Aorta (tissue), 5 donors: ENCODE measurements at regions not wholly inside any gene's neighbourhood (a gene's known extent, or its start where the extent isn't known, plus 50 kb on each side); places are given as distances from the start of the nearest gene placed in this dataset.

Experiments
- ATAC-seq: fragments of 200-7000 bp; cut with Tn5 transposase; one replicate; pipeline ENCODE4 v1.9.1; 2022; ENCODE audit warnings: moderate library complexity; ENCODE audit not compliant: low FRiP score
- DNase-seq, 2 donors: peaks; one replicate each; pipeline ENCODE4 v3.0.0-alpha.2; 2020
- H3K27ac ChIP-seq, 2 donors: one replicate each; pipeline ENCODE4 v1.5.1; 2013; ENCODE audit warnings: low read length in 2 of 2, mild to moderate bottlenecking in 2 of 2, moderate library complexity in 2 of 2, control low read depth in 1 of 2, inconsistent platforms in 1 of 2, low read depth in 1 of 2
- H3K27me3 ChIP-seq, 2 donors: one replicate each; pipeline ENCODE4 v1.6.1; 2013; ENCODE audit warnings: control low read depth in 1 of 2, low read length in 1 of 2, mild to moderate bottlenecking in 1 of 2, moderate library complexity in 1 of 2; ENCODE audit not compliant: insufficient read depth in 2 of 2, control insufficient read depth in 1 of 2
- H3K36me3 ChIP-seq, 2 donors: one replicate each; pipeline ENCODE4 v1.6.1; 2013; ENCODE audit warnings: control low read depth in 1 of 2, low read length in 1 of 2, mild to moderate bottlenecking in 1 of 2; ENCODE audit not compliant: insufficient read depth in 2 of 2, control insufficient read depth in 1 of 2
- H3K4me1 ChIP-seq, 2 donors: one replicate each; pipeline ENCODE4 v1.6.1; 2013; ENCODE audit warnings: low read length in 2 of 2, control low read depth in 1 of 2, mild to moderate bottlenecking in 1 of 2, moderate library complexity in 1 of 2; ENCODE audit not compliant: insufficient read depth in 2 of 2, control insufficient read depth in 1 of 2
- H3K4me3 ChIP-seq, 2 donors: one replicate each; pipeline ENCODE4 v1.5.1; 2013; ENCODE audit warnings: low read length in 2 of 2, control low read depth in 1 of 2, mild to moderate bottlenecking in 1 of 2
- H3K9me3 ChIP-seq: one replicate; pipeline ENCODE4 v1.6.1; 2013; ENCODE audit warnings: mild to moderate bottlenecking, low read length; ENCODE audit not compliant: control insufficient read depth
- WGBS, 2 donors: extraction: QIAGEN DNeasy Blood & Tissue Kit; methylation state at CpG; one replicate each; pipeline ENCODE4 v1.1.7; 2013; 5-methylcytosine and 5-hydroxymethylcytosine counted together
- intact Hi-C, 2 donors: fragments of 100-400 bp; cut with DNase I; formaldehyde crosslinking; loops; one replicate each; pipeline versions ENCODE4 v1.14.2 to v1.15.0; 2022
- donor health status: healthy with polysubstance abuse.
- donor health status: Bipolar disorder and iron deficiency.
- donor health status: DM: no; HTN: no; CAD: no.
- donor health status: DM: no; HTN: no; CAD: no.
- donor health status: DM: yes; HTN: yes; CAD: no.

DNA sequence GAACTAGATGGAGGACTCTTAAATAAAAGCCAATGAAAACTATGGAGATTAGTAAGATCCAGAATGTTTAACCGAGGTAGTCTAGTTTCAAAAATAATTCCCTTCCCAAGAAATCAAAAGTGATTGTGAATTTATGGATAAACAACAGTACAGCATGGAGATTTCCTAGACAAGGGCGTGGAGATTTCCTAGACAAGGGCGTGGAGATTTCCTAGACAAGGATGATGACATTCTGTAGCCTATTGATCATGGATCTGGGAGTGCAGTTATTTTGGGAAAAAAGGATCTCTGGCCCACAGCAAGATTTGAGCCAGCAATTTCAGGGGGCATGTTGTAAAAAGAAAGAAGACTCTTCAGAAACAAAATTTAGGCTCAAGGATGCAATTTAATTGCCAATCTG is 175.3 kb downstream of the RAP2B start:
- intact Hi-C loops = no loop called here
- ATAC-seq (no peak), DNase-seq (no peak)

DNA sequence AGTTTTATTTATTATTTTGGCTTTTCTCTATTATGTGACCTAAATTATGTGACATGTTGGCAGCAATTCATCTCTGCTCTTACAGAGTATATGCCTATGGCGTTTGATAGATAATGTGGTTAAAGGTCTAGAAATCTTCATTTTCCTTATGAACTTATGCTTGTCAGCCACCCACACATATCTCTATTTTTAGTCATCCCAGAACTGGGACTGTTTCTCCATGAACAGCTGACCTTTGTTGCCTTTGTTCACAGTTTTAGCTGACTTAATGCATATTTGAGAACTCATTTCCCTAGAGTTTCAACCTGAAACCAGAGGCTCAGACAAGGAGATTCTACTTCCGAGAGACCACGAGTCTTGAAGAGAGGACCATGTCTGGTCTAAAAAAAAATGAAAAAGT is 176.5 kb downstream of the RAP2B start:
- no peaks in the 10 kb centered on the region for H3K9me3 ChIP-seq
- ATAC-seq (no peak), DNase-seq (no peak)
- no peak overlapping the region for H3K4me3 ChIP-seq
- no peaks in the 10 kb centered on the region for H3K27me3 ChIP-seq
- no peaks in the 10 kb centered on the region for H3K36me3 ChIP-seq
- no peak overlapping the region for H3K27ac ChIP-seq
- WGBS, 2 donors = 14 to 15% methylated on average over 3 of the region's 3 CpGs
- H3K4me1 ChIP-seq = no peaks in the 10 kb centered on the region
- intact Hi-C loops = no loop called here

More for the DNA sequence above, 175.3 kb downstream of the RAP2B start:
- WGBS, 2 donors = 68 to 86% methylated on average over 3 of the region's 3 CpGs
- no peaks in the 10 kb centered on the region for H3K36me3 ChIP-seq
- H3K4me1 ChIP-seq = no peaks in the 10 kb centered on the region
- H3K4me3 ChIP-seq = no peak overlapping the region
- H3K9me3 ChIP-seq = no peaks in the 10 kb centered on the region
- H3K27me3 ChIP-seq = no peaks in the 10 kb centered on the region
- no peak overlapping the region for H3K27ac ChIP-seq

DNA sequence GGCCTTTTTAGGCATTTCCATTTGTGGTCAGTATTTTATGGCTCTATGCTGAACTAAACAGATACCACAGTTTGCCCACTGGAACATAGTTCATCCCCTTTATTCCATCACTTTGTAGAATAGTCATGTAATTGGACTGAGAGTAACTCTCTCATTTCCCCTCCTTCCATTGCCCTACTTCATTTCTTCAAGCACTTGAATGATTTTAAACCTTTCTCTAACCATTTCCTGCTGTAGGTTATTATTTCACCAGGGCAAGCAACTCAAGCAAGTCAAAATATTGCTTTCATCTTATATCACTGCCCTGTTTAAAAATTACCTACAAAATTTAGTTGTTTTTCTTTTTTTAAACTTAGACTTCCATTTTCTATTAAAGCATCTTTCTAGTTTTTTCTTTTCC is 177.0 kb downstream of the RAP2B start:
- H3K4me3 ChIP-seq = no peak overlapping the region
- H3K9me3 ChIP-seq = no peaks in the 10 kb centered on the region
- intact Hi-C loops = no loop called here
- no peak for DNase-seq
- ATAC-seq = no peak
- no peaks in the 10 kb centered on the region for H3K27me3 ChIP-seq
- no peaks in the 10 kb centered on the region for H3K36me3 ChIP-seq
- H3K27ac ChIP-seq = no peak overlapping the region
- no peaks in the 10 kb centered on the region for H3K4me1 ChIP-seq

DNA sequence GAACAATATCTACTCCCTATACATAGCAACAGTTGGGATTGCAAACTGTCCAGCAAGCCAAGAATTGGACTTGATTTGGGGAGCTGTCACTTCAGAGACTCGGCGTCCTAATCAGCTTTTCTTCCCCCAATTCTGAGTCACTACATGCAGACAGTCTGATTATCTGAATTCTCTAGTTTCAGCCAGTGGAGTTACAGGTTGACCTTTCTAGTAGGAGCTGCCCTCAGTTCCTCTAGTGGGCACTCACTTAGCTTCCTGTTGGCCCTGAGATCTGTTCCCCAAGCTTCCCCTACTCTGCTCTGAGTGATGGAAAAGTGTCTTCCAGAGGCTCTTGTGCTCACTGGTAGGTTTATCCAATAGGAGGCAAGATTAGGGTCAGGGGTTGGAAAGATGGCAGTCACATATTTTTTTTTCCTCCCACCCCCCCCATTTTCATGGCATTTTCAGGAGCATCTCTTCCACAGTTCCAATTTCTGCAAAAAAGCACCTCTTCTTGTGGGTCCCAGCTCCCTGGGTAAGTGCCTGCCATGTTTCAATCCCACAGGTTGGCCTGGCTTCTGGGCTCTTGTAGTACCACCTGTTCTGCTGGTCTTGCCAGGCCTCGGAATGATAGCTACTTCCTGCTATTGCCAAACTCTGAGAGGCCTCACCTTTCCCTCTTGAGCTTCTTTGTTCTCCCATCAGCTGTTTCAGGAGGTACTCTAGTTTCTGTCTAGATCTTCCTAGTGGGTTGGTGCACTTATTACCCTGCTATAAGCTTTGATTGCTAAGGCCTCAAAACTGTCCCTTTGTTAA is 182.2 kb downstream of the RAP2B start:
- 72 to 78% methylated on average over 3 of the region's 3 CpGs for WGBS, 2 donors
- DNase-seq = no peak
- intact Hi-C loops = no loop called here

DNA sequence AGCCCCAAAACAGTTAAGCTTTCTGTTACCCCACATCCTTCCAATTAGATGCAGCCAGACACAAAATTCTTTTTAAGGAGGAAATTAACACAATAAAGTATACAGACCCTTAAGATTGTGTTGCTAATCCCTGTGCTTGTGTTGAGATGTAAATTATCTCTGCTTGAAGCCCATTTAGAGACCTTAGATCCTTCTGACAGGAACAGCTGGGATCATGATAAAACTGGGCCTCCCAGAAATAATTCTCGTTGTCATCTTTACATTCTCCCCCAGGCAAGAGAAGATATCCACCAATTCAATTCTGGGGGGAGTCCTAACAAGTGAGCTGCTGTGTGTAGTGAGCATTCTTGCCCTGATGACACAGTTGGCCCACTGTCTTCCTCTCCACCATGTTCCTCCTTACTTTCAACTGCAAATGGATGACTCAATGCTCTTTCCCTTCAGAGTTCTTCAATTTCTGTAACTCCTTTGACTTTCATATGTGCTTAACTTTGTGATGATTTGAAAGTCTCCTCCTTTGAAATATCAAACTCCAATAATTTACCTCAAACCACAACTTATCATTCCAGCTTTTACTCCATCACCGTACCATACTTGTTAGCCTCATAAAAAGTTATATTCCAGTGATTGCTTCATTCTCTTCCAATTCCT is 186.6 kb downstream of the RAP2B start:
- Histone ChIP-seq H3K4me3 (no peak overlapping the region), H3K36me3 (no peaks in the 10 kb centered on the region), H3K4me1 (no peaks in the 10 kb centered on the region), H3K9me3 (peaks cover 3% of the 10 kb centered on the region), H3K27me3 (no peaks in the 10 kb centered on the region), H3K27ac (no peak overlapping the region)
- intact Hi-C loops = no loop called here
- WGBS, 2 donors = 56% methylated on average over 2 of the region's 2 CpGs
- ATAC-seq = no peak
- no peak for DNase-seq

More for the DNA sequence above, 182.2 kb downstream of the RAP2B start:
- Histone ChIP-seq H3K4me1 (no peaks in the 10 kb centered on the region), H3K27ac (no peak overlapping the region), H3K27me3 (no peaks in the 10 kb centered on the region), H3K4me3 (no peak overlapping the region), H3K9me3 (no peaks in the 10 kb centered on the region), H3K36me3 (no peaks in the 10 kb centered on the region)
- ATAC-seq = no peak

DNA sequence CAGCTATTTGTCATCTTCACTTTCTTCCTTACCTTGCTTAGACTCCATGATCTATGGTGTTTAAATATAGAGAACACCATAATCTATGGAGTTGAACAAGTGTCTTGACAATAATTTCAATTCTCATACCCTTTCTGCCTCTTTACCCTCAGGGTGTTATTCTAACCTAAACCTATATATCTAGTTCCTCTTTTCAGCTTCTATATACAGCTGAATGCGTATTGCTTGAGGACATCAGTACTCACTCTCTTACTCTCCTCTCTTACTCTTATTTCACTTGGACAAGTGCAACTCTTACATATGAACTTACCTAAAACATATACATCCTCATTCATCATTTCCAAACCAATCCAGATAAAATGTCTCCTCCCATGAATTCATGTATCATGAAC is 187.1 kb downstream of the RAP2B start:
- Histone ChIP-seq H3K27ac (no peak overlapping the region), H3K36me3 (no peaks in the 10 kb centered on the region), H3K27me3 (no peaks in the 10 kb centered on the region), H3K4me3 (no peak overlapping the region), H3K9me3 (peaks cover 3% of the 10 kb centered on the region), H3K4me1 (no peaks in the 10 kb centered on the region)
- WGBS, 2 donors = 89 to 91% methylated on average over 1 of the region's 1 CpG
- ATAC-seq = no peak
- DNase-seq = no peak
- intact Hi-C loops = no loop called here

DNA sequence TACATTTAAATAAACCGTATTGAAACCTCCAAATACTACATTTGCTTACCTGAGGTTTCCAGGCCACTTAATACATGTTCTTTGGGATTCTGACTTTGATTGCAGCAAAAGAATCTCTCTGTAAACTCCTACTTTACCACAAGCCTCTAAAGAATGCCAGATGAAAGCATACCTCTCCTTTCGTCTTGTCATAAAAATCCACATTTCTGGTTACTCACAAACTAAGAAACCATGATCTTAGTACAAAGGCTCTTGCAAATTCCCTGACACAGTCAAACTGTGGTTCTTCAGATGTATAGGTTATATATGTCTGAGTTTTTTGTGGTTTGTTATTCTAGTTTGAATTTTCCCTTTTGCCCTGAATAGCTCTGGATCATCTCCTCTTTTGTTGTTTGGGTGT is 188.4 kb downstream of the RAP2B start:
- H3K36me3 ChIP-seq = no peaks in the 10 kb centered on the region
- H3K4me3 ChIP-seq = no peak overlapping the region
- H3K4me1 ChIP-seq = peaks cover 0 to 1% of the 10 kb centered on the region in 2 donors
- WGBS, 2 donors = 60 to 79% methylated on average over 2 of the region's 2 CpGs
- ATAC-seq = no peak
- H3K9me3 ChIP-seq = peaks cover 3% of the 10 kb centered on the region
- H3K27ac ChIP-seq = no peak overlapping the region
- DNase-seq = no peak
- no peaks in the 10 kb centered on the region for H3K27me3 ChIP-seq
- intact Hi-C loops = no loop called here

DNA sequence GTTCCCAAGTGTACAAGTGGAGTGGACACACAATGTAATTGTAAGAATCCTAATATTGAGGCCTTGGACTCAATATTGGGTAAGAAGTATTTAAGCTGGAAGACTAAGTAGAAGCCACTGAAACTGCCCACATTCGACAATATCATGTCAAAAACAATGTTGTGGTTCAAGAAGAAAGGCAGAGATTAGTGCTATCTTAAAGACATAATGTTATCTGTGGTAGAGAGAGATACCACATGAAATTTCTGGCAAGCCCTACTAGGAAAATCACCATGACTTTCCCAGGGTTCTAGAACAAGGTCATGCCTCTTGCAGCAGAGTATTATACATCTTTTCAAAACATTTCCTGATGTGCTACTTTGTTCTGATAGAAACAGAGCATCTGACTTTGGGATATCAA is 192.6 kb downstream of the RAP2B start:
- DNase-seq (no peak), ATAC-seq (no peak)
- H3K4me1 ChIP-seq = peaks cover 0 to 1% of the 10 kb centered on the region in 2 donors
- H3K4me3 ChIP-seq = no peak overlapping the region
- no peaks in the 10 kb centered on the region for H3K27me3 ChIP-seq
- intact Hi-C loops = no loop called here
- no peak overlapping the region for H3K27ac ChIP-seq
- WGBS, 2 donors = 10 to 44% methylated on average over 1 of the region's 1 CpG
- H3K36me3 ChIP-seq = no peaks in the 10 kb centered on the region
- peaks cover 3% of the 10 kb centered on the region for H3K9me3 ChIP-seq

DNA sequence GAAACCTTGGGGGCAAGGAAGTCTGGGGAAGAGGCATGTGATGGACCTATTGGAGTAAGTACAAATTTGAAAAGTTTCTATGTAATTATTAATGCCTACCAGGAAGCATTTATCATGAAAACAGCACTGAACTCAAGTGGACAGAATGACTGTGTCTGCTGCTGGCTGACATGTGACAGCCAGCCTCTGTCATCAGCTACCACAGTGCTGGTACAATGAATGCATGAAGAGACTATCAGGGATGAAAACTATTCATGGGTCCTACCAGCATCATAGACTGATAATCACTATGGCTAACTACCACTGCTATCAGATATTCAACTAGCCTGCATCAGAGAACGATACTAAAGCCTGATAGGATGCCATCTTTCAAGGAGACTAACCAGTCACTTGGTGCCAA is 193.5 kb downstream of the RAP2B start:
- DNase-seq = no peak
- H3K4me1 ChIP-seq = peaks cover 0 to 1% of the 10 kb centered on the region in 2 donors
- no peak overlapping the region for H3K27ac ChIP-seq
- no peak for ATAC-seq
- no peaks in the 10 kb centered on the region for H3K27me3 ChIP-seq
- WGBS, 2 donors = 77 to 90% methylated on average over 1 of the region's 1 CpG
- intact Hi-C loops = no loop called here
- H3K36me3 ChIP-seq = no peaks in the 10 kb centered on the region
- peaks cover 3% of the 10 kb centered on the region for H3K9me3 ChIP-seq
- H3K4me3 ChIP-seq = no peak overlapping the region
